Right lung (tissue), 2 donors: ENCODE measurements at regions not wholly inside any gene's neighbourhood (a gene's known extent, or its start where the extent isn't known, plus 50 kb on each side); places are given as distances from the start of the nearest gene placed in this dataset.
A peak's percentile ranks its signal among the peaks of the same experiment; 100 is the strongest.

Source experiments
- DNase-seq, 2 donors: peaks; one replicate each; pipeline ENCODE4 v3.0.0-alpha.2; 2013

DNA sequence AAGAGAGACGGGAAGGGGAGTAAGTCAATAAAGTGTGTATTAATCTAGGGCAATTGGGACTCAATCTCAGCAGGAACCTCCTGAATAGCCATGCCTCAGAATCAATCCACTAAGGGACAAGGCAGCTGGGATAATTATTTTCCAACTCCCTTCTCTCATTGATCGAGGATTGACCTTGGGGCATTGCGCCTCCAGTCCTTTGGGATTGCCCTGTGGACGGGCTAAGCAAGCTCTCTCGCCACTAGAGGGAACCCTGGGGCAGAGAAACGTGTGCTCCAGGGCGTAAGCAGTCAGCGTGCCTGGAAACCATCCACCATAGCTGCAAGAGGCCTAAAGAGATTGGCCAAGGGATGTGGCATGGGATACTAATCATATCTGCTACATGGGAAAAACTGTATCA is 53.9 kb upstream of the ERCC4 start:
- DNase-seq = peak; percentile 10 to 40
